GM18502 (cell line): ENCODE measurements at regions not wholly inside any gene's neighbourhood (a gene's known extent, or its start where the extent isn't known, plus 50 kb on each side); places are given as distances from the start of the nearest gene placed in this dataset.

Experiments used
- ATAC-seq: cut with Tn5 transposase; IDR thresholded peaks from one replicate; pipeline ENCODE4 v1.9.1; 2021; ENCODE audit warnings: mild to moderate bottlenecking; ENCODE audit not compliant: unreplicated experiment, poor library complexity

- ATAC-seq, result no peak
Observed at GRCh38 chr20:4563031-4563430, 123.2 kb upstream of the PRNP start.

GRCh38 chr20:4560667-4561066 is 125.6 kb upstream of the PRNP start:
- no peak for ATAC-seq

- ATAC-seq, result no peak
Observed at GRCh38 chr20:4559906-4560305, 126.3 kb upstream of the PRNP start.

GRCh38 chr20:4559106-4559505 is 127.2 kb upstream of the PRNP start:
- no peak for ATAC-seq

- no peak for ATAC-seq
Observed at GRCh38 chr20:4556781-4557180, 129.5 kb upstream of the PRNP start.

- ATAC-seq, result no peak
Observed at GRCh38 chr20:4555188-4555890, 130.9 kb upstream of the PRNP start.

GRCh38 chr20:4554346-4554745 is 131.9 kb upstream of the PRNP start:
- ATAC-seq, result no peak

- ATAC-seq, result no peak
Observed at GRCh38 chr20:4552075-4552640, 134.1 kb upstream of the PRNP start.

- no peak for ATAC-seq
Observed at GRCh38 chr20:4550740-4551139, 135.5 kb upstream of the PRNP start.

- ATAC-seq, result no peak
Observed at GRCh38 chr20:4549711-4550259, 136.5 kb upstream of the PRNP start.

GRCh38 chr20:4548552-4548951 is 137.7 kb upstream of the PRNP start:
- ATAC-seq, result no peak

GRCh38 chr20:4546786-4547185 is 139.5 kb upstream of the PRNP start:
- no peak for ATAC-seq

- no peak for ATAC-seq
Observed at GRCh38 chr20:4546342-4546741, 139.9 kb upstream of the PRNP start.

GRCh38 chr20:4545526-4545925 is 140.7 kb upstream of the PRNP start:
- no peak for ATAC-seq

- no peak for ATAC-seq
Observed at GRCh38 chr20:4544765-4545164, 141.5 kb upstream of the PRNP start.

- ATAC-seq, result no peak
Observed at GRCh38 chr20:4542270-4542669, 144.0 kb upstream of the PRNP start.

- ATAC-seq, result no peak
Observed at GRCh38 chr20:4534315-4534714, 151.9 kb upstream of the PRNP start.

GRCh38 chr20:4533368-4534133 is 152.7 kb upstream of the PRNP start:
- no peak for ATAC-seq

- ATAC-seq, result no peak
Observed at GRCh38 chr20:4532772-4533171, 153.5 kb upstream of the PRNP start.

- ATAC-seq, result no peak
Observed at GRCh38 chr20:4524792-4525191, 161.5 kb upstream of the PRNP start.

- ATAC-seq, result no peak
Observed at GRCh38 chr20:4524307-4524706, 161.9 kb upstream of the PRNP start.
